Left colon (tissue), 2 donors: ENCODE measurements at regions not wholly inside any gene's neighbourhood (a gene's known extent, or its start where the extent isn't known, plus 50 kb on each side); places are given as distances from the start of the nearest gene placed in this dataset.
"Not testable (repeated sequence)": the region's sequence is repeated elsewhere in the genome, so short reads cannot be mapped to it uniquely, and the experiment has no call there.

Source experiments
- ATAC-seq: fragments of 200-7000 bp; cut with Tn5 transposase; one replicate; pipeline ENCODE4 v1.9.1; 2020; ENCODE audit warnings: mild to moderate bottlenecking, moderate library complexity
- DNase-seq, 2 donors: peaks; one replicate each; pipeline ENCODE4 v3.0.0-alpha.2; 2020
- intact Hi-C, 2 donors: fragments of 100-400 bp; cut with DNase I in 1 of 2; cut with micrococcal nuclease in 1 of 2; formaldehyde crosslinking; loops; one replicate each; pipeline versions ENCODE4 v1.11.2 to v1.14.0; 2022; cut with DNase I, micrococcal nuclease
- donor health status: DM: no; HTN: no; CAD: no.
- donor health status: DM: yes; HTN: yes; CAD: no.

- DNase-seq, ATAC-seq, intact Hi-C loops: not testable (repeated sequence)
Measured at GRCh38 chr9:65384066-65384465, 99.1 kb upstream of the FOXD4L5 start.

- intact Hi-C loops, ATAC-seq, DNase-seq: not testable (repeated sequence)
Measured at GRCh38 chr9:65383646-65384045, 98.6 kb upstream of the FOXD4L5 start.

GRCh38 chr9:65382701-65383318, 97.8 kb upstream of the FOXD4L5 start:
- intact Hi-C loops, ATAC-seq, DNase-seq: not testable (repeated sequence)
